Suprapubic skin (tissue), 4 donors: ENCODE measurements at regions not wholly inside any gene's neighbourhood (a gene's known extent, or its start where the extent isn't known, plus 50 kb on each side); places are given as distances from the start of the nearest gene placed in this dataset.

ENCODE experiments used
- DNase-seq, 2 donors: peaks; one replicate each; pipeline ENCODE4 v3.0.0-alpha.2; 2019; ENCODE audit warnings: low spot score in 2 of 2
- H3K27ac ChIP-seq: fragments of 200-600 bp; sonication (generic); one replicate; pipeline ENCODE4 v1.5.1; 2019
- H3K27me3 ChIP-seq: fragments of 200-600 bp; sonication (generic); one replicate; pipeline ENCODE4 v1.5.1; 2019
- H3K36me3 ChIP-seq: fragments of 200-600 bp; sonication (generic); one replicate; pipeline ENCODE4 v1.5.1; 2019
- H3K4me1 ChIP-seq: fragments of 200-600 bp; sonication (generic); one replicate; pipeline ENCODE4 v1.5.1; 2019
- H3K4me3 ChIP-seq: fragments of 200-600 bp; sonication (generic); one replicate; pipeline ENCODE4 v1.5.1; 2019; ENCODE audit warnings: mild to moderate bottlenecking
- H3K9me3 ChIP-seq: fragments of 200-600 bp; sonication (generic); one replicate; pipeline ENCODE4 v1.5.1; 2019
- CTCF ChIP-seq, 2 donors: fragments of 200-600 bp in 1 of 2; fragments of 450-650 bp in 1 of 2; sonication (generic) in 1 of 2; IDR thresholded peaks; one replicate each; pipeline ENCODE4 v1.5.1; 2016 to 2019; ENCODE audit warnings: antibody characterized with exemption in 2 of 2, mild to moderate bottlenecking in 1 of 2, moderate library complexity in 1 of 2
- EP300 ChIP-seq: sonication (generic); formaldehyde crosslinking; IDR thresholded peaks from one replicate; pipeline ENCODE4 v1.6.1; 2017; ENCODE audit warnings: antibody characterized with exemption
- POLR2A ChIP-seq, 2 donors: fragments of 450-650 bp; IDR thresholded peaks; one replicate each; pipeline ENCODE4 v1.6.1; 2017; ENCODE audit warnings: antibody characterized with exemption in 2 of 2, mild to moderate bottlenecking in 2 of 2, moderate library complexity in 2 of 2
- POLR2AphosphoS5 ChIP-seq, 3 donors: sonication (generic); formaldehyde crosslinking; IDR thresholded peaks; one replicate each; pipeline ENCODE4 v1.6.1; 2017; ENCODE audit warnings: antibody characterized with exemption in 3 of 3
- WGBS: methylation state at CpG from one replicate; pipeline ENCODE4 v1.1.5; 2018; 5-methylcytosine and 5-hydroxymethylcytosine counted together

- H3K27me3 ChIP-seq, result peaks cover 7% of the 10 kb centered on the region
- H3K4me1 ChIP-seq, result no peaks in the 10 kb centered on the region
- TF ChIP-seq CTCF (IDR thresholded peaks at IDR 0.05) (no peak), POLR2AphosphoS5 (IDR thresholded peaks at IDR 0.05) (no peak), EP300 (no peak), POLR2A (IDR thresholded peaks at IDR 0.05) (no peak)
- H3K9me3 ChIP-seq, result peaks cover 2% of the 10 kb centered on the region
- DNase-seq, result no peak
- H3K27ac ChIP-seq, result no peak overlapping the region
- WGBS, result 65% methylated on average over 2 of the region's 2 CpGs
- H3K4me3 ChIP-seq, result no peak overlapping the region
- no peaks in the 10 kb centered on the region for H3K36me3 ChIP-seq
These were observed 118.0 kb upstream of the SEC14L1 start for GRCh38 chr17:77022766-77023165.

GRCh38 chr17:77025781-77026180, 115.0 kb upstream of the SEC14L1 start:
- H3K27ac ChIP-seq, result no peak overlapping the region
- no peaks in the 10 kb centered on the region for H3K4me1 ChIP-seq
- no peaks in the 10 kb centered on the region for H3K36me3 ChIP-seq
- H3K9me3 ChIP-seq, result peaks cover 2% of the 10 kb centered on the region
- H3K4me3 ChIP-seq, result no peak overlapping the region
- no peak for DNase-seq
- peaks cover 13% of the 10 kb centered on the region for H3K27me3 ChIP-seq
- WGBS, result 70% methylated on average over 2 of the region's 2 CpGs
- TF ChIP-seq EP300 (no peak), CTCF (IDR thresholded peaks at IDR 0.05) (no peak), POLR2AphosphoS5 (IDR thresholded peaks at IDR 0.05) (no peak), POLR2A (IDR thresholded peaks at IDR 0.05) (no peak)

GRCh38 chr17:77027271-77027889, 113.4 kb upstream of the SEC14L1 start:
- Histone ChIP-seq H3K27ac (no peak overlapping the region), H3K36me3 (no peaks in the 10 kb centered on the region), H3K9me3 (peaks cover 4% of the 10 kb centered on the region), H3K4me3 (no peak overlapping the region), H3K4me1 (no peaks in the 10 kb centered on the region), H3K27me3 (peaks cover 15% of the 10 kb centered on the region)
- TF ChIP-seq POLR2A (IDR thresholded peaks at IDR 0.05), result no peak
- no peak for TF ChIP-seq POLR2AphosphoS5 (IDR thresholded peaks at IDR 0.05)
- no peak for TF ChIP-seq CTCF (IDR thresholded peaks at IDR 0.05)
- TF ChIP-seq EP300, result no peak
- DNase-seq, result no peak
- 84% methylated on average over 3 of the region's 3 CpGs for WGBS

- no peak overlapping the region for H3K27ac ChIP-seq
- H3K36me3 ChIP-seq, result no peaks in the 10 kb centered on the region
- no peak for TF ChIP-seq POLR2A (IDR thresholded peaks at IDR 0.05)
- TF ChIP-seq CTCF (IDR thresholded peaks at IDR 0.05), result no peak
- TF ChIP-seq POLR2AphosphoS5 (IDR thresholded peaks at IDR 0.05), result no peak
- no peak for TF ChIP-seq EP300
- peaks cover 13% of the 10 kb centered on the region for H3K27me3 ChIP-seq
- no peaks in the 10 kb centered on the region for H3K4me1 ChIP-seq
- 86% methylated on average over 8 of the region's 8 CpGs for WGBS
- no peak for DNase-seq
- no peak overlapping the region for H3K4me3 ChIP-seq
- H3K9me3 ChIP-seq, result peaks cover 4% of the 10 kb centered on the region
These were observed 111.9 kb upstream of the SEC14L1 start for GRCh38 chr17:77028900-77029299.

GRCh38 chr17:77032929-77033328, 107.8 kb upstream of the SEC14L1 start:
- TF ChIP-seq CTCF (IDR thresholded peaks at IDR 0.05) (no peak), EP300 (no peak), POLR2A (IDR thresholded peaks at IDR 0.05) (no peak), POLR2AphosphoS5 (IDR thresholded peaks at IDR 0.05) (no peak)
- DNase-seq, result no peak
- peaks cover 4% of the 10 kb centered on the region for H3K9me3 ChIP-seq
- H3K4me1 ChIP-seq, result no peaks in the 10 kb centered on the region
- 82% methylated on average over 2 of the region's 4 CpGs for WGBS
- H3K4me3 ChIP-seq, result no peak overlapping the region
- no peak overlapping the region for H3K27ac ChIP-seq
- H3K27me3 ChIP-seq, result peaks cover 46% of the 10 kb centered on the region
- no peaks in the 10 kb centered on the region for H3K36me3 ChIP-seq
